GM13977 (cell line): ENCODE measurements at regions not wholly inside any gene's neighbourhood (a gene's known extent, or its start where the extent isn't known, plus 50 kb on each side); places are given as distances from the start of the nearest gene placed in this dataset.
A peak's percentile ranks its signal among the peaks of the same experiment; 100 is the strongest.

ENCODE experiments used
- DNase-seq: peaks from one replicate; pipeline ENCODE4 v3.0.0; 2012; ENCODE audit warnings: low spot score
- in situ Hi-C: fragments of 300-500 bp; cut with MboI; formaldehyde crosslinking; loops from one replicate; pipeline ENCODE4 v1.12.0; 2022; ENCODE audit warnings: low sequenced_read_pairs, low pct_unique_long_range_greater_than_20kb, mixed read lengths, inconsistent platforms; ENCODE audit not compliant: unreplicated experiment
- TF ChIP-seq, protein P1 (sequence below): IDR thresholded peaks from 2 replicates; pipeline ENCODE4 v1.5.1; 2012; ENCODE audit warnings: mild to moderate bottlenecking, control low read depth; ENCODE audit not compliant: insufficient read depth; ENCODE audit errors: extremely low read depth, missing control alignments

DNA sequence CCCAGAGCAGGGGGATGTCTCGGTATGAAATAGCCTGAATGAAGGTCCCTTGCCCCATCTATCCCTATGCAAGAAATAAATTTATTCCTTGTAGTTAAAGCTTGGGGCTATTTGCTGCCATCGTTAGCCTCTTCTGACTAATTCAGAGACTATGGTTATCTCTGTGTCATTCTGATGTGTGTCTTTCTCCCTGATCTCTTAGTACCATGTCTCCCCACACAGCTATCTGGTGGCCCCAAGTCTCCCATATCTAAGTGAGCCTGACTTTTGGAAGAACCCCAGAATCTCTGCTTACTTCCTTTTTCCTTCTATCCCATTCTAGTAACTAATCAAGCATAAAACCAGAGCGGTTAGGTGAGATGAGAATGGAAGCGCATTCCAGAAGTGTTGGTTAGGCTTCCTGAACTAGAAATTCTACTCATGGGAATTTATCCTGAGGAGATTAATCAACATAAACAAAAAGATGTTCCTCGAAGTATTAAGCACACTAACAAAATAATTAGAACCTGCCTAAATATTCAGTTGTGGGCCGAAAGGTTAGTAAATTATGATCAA is 71.4 kb upstream of the BMAL1 start:
- DNase-seq, result no peak
- in situ Hi-C loops, result no loop called here
- TF ChIP-seq, protein P1, sequence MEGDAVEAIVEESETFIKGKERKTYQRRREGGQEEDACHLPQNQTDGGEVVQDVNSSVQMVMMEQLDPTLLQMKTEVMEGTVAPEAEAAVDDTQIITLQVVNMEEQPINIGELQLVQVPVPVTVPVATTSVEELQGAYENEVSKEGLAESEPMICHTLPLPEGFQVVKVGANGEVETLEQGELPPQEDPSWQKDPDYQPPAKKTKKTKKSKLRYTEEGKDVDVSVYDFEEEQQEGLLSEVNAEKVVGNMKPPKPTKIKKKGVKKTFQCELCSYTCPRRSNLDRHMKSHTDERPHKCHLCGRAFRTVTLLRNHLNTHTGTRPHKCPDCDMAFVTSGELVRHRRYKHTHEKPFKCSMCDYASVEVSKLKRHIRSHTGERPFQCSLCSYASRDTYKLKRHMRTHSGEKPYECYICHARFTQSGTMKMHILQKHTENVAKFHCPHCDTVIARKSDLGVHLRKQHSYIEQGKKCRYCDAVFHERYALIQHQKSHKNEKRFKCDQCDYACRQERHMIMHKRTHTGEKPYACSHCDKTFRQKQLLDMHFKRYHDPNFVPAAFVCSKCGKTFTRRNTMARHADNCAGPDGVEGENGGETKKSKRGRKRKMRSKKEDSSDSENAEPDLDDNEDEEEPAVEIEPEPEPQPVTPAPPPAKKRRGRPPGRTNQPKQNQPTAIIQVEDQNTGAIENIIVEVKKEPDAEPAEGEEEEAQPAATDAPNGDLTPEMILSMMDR, result no peak

DNA sequence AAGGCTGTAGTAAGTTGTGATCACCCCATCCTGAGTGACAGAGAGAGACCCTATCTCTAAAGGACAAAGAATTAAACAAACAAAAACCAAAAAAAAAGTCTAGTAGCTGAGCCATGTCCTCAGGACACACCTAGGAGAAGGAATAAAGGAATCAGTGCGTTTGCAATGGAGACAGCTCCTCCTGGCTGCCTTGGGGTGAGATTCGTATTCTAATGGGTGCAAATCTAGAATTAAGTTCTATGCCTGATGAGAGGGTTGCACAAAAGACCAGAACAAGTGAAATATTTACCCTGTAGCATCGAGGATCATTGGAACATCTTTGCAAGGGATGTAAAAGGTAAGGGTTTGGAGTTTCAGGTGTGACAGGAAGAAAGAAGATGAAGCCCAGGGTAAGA is 70.3 kb upstream of the BMAL1 start:
- DNase-seq, result no peak

DNA sequence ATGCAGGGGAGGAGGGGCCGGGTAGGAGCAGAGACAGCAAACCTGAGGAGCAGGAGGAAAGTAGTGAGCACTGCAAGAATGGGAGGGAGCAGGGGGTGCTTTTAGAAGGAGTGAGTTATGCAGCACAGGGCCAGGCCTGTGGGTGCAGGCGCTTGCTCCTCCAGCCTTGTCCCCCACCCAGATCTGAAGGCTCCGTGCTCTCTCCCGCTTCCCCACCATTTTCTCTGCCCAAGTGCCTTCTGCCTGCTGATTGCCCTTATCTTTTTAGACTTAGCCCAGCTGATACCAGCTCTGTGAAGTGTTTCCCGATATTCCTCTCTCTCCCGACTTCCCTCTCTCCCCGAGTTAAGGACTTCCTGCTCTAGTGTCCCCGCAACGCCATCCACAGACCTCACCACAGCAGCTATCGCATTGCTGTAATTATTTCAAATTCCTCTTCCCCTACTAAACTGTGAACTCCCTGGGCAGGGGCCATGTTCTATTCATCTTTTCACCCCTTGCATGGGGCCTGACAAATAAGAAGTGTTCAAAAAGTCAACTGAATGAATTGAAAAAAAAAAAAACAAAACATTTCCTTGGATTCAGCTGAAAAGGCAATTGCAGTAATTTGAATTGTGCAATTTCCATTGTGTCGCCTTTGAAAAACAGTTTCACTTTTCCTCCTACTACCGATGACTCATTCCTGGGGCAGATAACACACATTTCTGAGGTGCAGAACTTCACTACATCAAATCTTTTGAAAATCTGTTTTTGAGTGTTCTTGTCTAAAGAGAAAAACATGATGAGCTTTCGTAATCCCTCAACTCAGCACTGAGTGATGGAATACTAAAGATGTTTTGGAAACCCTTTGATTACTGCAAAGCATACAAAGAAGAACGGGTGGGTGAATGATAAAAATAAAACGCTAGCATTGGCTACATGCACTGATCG is 69.7 kb upstream of the BMAL1 start:
- TF ChIP-seq, protein P1, result no peak
- no peak for DNase-seq
- in situ Hi-C loops, result no loop called here

More for the DNA sequence above, 70.3 kb upstream of the BMAL1 start:
- in situ Hi-C loops, result no loop called here
- TF ChIP-seq, protein P1, result no peak

DNA sequence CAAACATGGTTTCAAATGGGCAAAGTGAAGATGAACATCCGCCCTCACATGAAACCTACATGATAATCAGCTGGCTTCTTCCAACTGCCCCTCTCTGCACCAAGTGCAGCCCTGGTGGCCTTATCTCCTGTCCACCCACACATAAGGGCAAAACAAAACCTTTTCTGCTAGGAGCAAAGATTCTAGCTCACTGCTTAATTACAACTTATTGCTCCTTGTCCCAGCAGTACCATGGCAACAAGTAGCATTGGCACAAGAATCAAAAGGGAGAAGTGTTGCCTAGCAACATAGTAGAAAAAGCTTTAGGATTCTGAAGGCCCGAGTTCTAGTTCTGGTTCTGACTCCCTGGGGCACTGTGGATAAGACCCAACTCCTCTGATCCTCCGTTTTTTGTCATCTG is 68.7 kb upstream of the BMAL1 start:
- in situ Hi-C loops, result no loop called here
- no peak for DNase-seq
- TF ChIP-seq, protein P1, result no peak

DNA sequence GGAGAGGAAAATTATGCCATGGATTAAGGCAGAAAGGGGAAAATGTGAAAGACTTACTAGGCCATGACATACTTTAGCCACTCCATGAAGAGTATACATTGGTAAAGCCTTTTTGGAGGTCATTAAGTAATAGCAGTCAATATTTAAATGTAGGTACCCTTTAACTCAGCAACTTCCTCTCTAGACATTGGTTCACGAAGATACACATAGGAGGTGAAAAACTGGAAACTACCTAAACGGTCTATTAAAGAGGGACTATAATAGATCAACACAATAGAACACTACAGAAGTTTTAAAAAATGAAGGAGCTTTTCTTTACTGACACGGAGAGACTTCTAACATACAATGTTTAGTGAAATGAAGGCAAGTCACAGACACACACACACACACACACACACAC is 68.2 kb upstream of the BMAL1 start:
- in situ Hi-C loops, result no loop called here
- TF ChIP-seq, protein P1, result no peak
- no peak for DNase-seq

DNA sequence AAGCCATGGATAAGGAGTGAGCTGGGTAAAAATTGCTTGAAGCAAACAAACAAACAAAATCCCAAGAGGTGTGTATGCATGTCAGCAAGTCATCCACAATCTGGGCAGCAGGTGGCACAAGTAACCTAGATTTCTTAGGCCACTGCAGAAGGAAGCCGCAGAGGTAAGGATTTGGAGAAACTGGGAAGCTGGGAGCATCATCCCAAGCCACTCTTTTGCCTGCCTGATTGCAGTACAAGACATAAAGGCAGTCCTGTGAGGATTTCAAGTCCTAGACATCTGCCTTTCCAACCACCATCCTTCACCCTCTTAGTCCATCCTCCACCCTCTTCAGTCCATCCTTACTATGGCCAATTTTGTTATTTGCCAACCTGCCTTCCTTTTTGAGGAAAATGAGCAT is 67.2 kb upstream of the BMAL1 start:
- DNase-seq, result no peak
- in situ Hi-C loops, result no loop called here
- TF ChIP-seq, protein P1, result peak; percentile 52
